ENCODE measurements at regions not wholly inside any gene's neighbourhood (a gene's known extent, or its start where the extent isn't known, plus 50 kb on each side); places are given as distances from the start of the nearest gene placed in this dataset.

DNA sequence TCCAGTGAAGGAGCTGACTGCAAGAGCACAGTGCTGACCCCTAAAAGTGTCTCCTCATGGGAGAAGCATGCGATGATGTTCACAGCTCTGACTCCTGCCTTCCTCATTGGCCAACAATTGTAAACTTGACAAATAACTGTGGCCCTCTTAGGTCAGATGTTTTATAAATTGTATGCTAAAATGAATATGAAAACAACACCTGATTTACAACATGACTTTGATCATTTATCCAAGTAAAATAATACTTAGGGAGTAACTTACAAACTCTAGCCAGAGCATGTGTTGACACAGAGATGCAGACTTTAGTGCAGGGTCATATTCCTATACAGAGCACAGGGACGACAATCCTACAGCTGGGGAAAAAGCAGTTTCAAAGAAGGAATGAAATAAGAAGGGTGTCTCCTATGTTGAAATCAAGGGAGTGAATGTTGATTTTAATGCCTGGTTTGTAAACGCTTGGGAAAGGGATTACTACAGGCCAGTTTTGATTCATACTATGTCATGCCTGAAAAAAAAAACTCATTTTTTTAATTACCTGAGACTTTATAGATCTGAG, 391.4 kb upstream of the AKR1E2 start:
- TF ChIP-seq, protein P1, sequence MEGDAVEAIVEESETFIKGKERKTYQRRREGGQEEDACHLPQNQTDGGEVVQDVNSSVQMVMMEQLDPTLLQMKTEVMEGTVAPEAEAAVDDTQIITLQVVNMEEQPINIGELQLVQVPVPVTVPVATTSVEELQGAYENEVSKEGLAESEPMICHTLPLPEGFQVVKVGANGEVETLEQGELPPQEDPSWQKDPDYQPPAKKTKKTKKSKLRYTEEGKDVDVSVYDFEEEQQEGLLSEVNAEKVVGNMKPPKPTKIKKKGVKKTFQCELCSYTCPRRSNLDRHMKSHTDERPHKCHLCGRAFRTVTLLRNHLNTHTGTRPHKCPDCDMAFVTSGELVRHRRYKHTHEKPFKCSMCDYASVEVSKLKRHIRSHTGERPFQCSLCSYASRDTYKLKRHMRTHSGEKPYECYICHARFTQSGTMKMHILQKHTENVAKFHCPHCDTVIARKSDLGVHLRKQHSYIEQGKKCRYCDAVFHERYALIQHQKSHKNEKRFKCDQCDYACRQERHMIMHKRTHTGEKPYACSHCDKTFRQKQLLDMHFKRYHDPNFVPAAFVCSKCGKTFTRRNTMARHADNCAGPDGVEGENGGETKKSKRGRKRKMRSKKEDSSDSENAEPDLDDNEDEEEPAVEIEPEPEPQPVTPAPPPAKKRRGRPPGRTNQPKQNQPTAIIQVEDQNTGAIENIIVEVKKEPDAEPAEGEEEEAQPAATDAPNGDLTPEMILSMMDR (IDR thresholded peaks at IDR 0.05 in 8 of 11, conservative IDR thresholded peaks at IDR 0.05 in 3 of 11): no peak
- TF ChIP-seq POLR2A (IDR thresholded peaks at IDR 0.05): no peak
- TF ChIP-seq POLR2AphosphoS5 (IDR thresholded peaks at IDR 0.05): no peak
